Thymus (tissue), 11 donors: ENCODE measurements at regions not wholly inside any gene's neighbourhood (a gene's known extent, or its start where the extent isn't known, plus 50 kb on each side); places are given as distances from the start of the nearest gene placed in this dataset.

ENCODE experiments used
- DNase-seq, 9 donors: peaks; one replicate each; pipeline ENCODE4 v3.0.0-alpha.2; 2013; ENCODE audit warnings: low spot score in 9 of 9, low read depth in 6 of 9, missing footprints in 1 of 9
- H3K27ac ChIP-seq, 2 donors: one replicate each; pipeline ENCODE4 v1.5.1; 2013; ENCODE audit warnings: control low read depth in 1 of 2, low read depth in 1 of 2, low read length in 1 of 2, mild to moderate bottlenecking in 1 of 2, moderate library complexity in 1 of 2
- H3K27me3 ChIP-seq, 2 donors: one replicate each; pipeline ENCODE4 v1.5.1; 2013; ENCODE audit warnings: low read length in 1 of 2; ENCODE audit not compliant: control insufficient read depth in 2 of 2, insufficient read depth in 1 of 2
- H3K36me3 ChIP-seq, 2 donors: one replicate each; pipeline ENCODE4 v1.5.1; 2013; ENCODE audit warnings: low read length in 1 of 2, mild to moderate bottlenecking in 1 of 2, moderate library complexity in 1 of 2; ENCODE audit not compliant: control insufficient read depth in 2 of 2, insufficient read depth in 2 of 2
- H3K4me1 ChIP-seq, 2 donors: one replicate each; pipeline ENCODE4 v1.5.1; 2013; ENCODE audit warnings: low read length in 2 of 2; ENCODE audit not compliant: control insufficient read depth in 2 of 2, insufficient read depth in 2 of 2
- H3K4me3 ChIP-seq, 2 donors: one replicate each; pipeline ENCODE4 v1.5.1; 2013; ENCODE audit warnings: low read length in 2 of 2, control low read depth in 1 of 2, mild to moderate bottlenecking in 1 of 2
- H3K9me3 ChIP-seq, 2 donors: one replicate each; pipeline ENCODE4 v1.5.1; 2013; ENCODE audit warnings: low read length in 1 of 2, mild to moderate bottlenecking in 1 of 2; ENCODE audit not compliant: control insufficient read depth in 2 of 2, insufficient read depth in 1 of 2
- WGBS: extraction: QIAGEN DNeasy Blood & Tissue Kit; methylation state at CpG from one replicate; pipeline ENCODE4 v1.1.7; 2013; 5-methylcytosine and 5-hydroxymethylcytosine counted together
- donor health status: healthy.

DNA sequence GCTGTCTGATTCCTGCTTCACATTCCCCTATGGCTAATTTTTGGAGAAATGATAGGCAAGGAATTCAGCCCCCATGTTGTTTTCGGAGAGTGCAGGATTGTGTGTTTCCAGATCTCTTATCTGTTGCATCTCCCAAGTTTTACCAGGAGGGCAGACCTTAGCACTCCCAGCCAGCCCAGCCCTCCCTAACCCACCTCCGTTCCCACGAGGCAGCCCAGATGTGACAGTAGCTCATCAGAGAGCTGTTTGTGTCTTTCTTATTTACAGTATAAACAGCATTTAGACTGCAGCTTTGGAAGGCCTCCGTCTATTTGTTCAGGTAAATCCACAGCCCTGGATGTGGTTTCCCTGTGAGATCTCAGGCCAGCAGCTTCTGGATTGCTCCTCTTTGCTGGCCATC is 91.6 kb downstream of the THNSL2 start:
- H3K4me3 ChIP-seq: no peak overlapping the region
- no peak overlapping the region for H3K27ac ChIP-seq
- peaks cover 0 to 7% of the 10 kb centered on the region in 2 donors for H3K4me1 ChIP-seq
- H3K36me3 ChIP-seq: no peaks in the 10 kb centered on the region
- 85% methylated on average over 4 of the region's 4 CpGs for WGBS
- H3K9me3 ChIP-seq: no peaks in the 10 kb centered on the region
- no peaks in the 10 kb centered on the region for H3K27me3 ChIP-seq
- no peak for DNase-seq

DNA sequence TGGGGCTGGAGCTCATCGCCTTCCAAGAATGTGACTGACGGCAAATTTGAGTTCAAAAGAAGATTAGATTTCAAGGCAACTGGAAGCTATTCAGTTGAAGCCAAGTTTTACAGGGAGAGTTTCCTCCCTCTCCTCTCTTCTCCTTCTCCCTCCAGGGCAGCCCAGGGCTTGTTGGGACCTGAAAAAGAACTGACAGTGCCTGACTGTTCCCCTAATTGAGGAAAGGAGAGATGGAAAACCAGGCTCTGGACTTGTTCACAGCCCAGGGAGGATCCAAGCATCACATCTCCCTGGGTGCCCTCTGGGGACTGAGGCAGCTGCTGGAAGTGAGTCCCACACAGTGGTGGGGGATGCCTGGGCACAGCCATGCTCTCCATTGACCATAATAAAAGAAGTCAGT is 88.1 kb downstream of the THNSL2 start:
- WGBS: 96% methylated on average over 2 of the region's 2 CpGs
- peak in 3 of 9 donors; percentile 7 to 31 (median 8) for DNase-seq
- no peaks in the 10 kb centered on the region for H3K27me3 ChIP-seq
- H3K4me3 ChIP-seq: no peak overlapping the region
- H3K27ac ChIP-seq: no peak overlapping the region
- no peaks in the 10 kb centered on the region for H3K9me3 ChIP-seq
- peaks cover 0 to 7% of the 10 kb centered on the region in 2 donors for H3K4me1 ChIP-seq
- no peaks in the 10 kb centered on the region for H3K36me3 ChIP-seq

- Histone ChIP-seq H3K27ac (no peak overlapping the region), H3K36me3 (no peaks in the 10 kb centered on the region), H3K4me3 (no peak overlapping the region), H3K9me3 (no peaks in the 10 kb centered on the region), H3K4me1 (peaks cover 0 to 7% of the 10 kb centered on the region in 2 donors), H3K27me3 (no peaks in the 10 kb centered on the region)
- no peak for DNase-seq
- WGBS: 82% methylated on average over 3 of the region's 3 CpGs
These were observed 84.4 kb downstream of the THNSL2 start for GRCh38 chr2:88254437-88255091.

GRCh38 chr2:88253997-88254396 is 83.9 kb downstream of the THNSL2 start:
- peaks cover 0 to 5% of the 10 kb centered on the region in 2 donors for H3K4me1 ChIP-seq
- no peak overlapping the region for H3K27ac ChIP-seq
- DNase-seq: no peak
- no peaks in the 10 kb centered on the region for H3K36me3 ChIP-seq
- H3K4me3 ChIP-seq: no peak overlapping the region
- no peaks in the 10 kb centered on the region for H3K27me3 ChIP-seq
- H3K9me3 ChIP-seq: no peaks in the 10 kb centered on the region
- 84% methylated on average over 1 of the region's 1 CpG for WGBS

- Histone ChIP-seq H3K36me3 (no peaks in the 10 kb centered on the region), H3K27ac (no peak overlapping the region), H3K27me3 (no peaks in the 10 kb centered on the region), H3K4me1 (peaks cover 0 to under 1% of the 10 kb centered on the region in 2 donors), H3K9me3 (no peaks in the 10 kb centered on the region), H3K4me3 (no peak overlapping the region)
- WGBS: 97% methylated on average over 7 of the region's 7 CpGs
- no peak for DNase-seq
These were observed 83.2 kb downstream of the THNSL2 start for GRCh38 chr2:88253375-88253774.

DNA sequence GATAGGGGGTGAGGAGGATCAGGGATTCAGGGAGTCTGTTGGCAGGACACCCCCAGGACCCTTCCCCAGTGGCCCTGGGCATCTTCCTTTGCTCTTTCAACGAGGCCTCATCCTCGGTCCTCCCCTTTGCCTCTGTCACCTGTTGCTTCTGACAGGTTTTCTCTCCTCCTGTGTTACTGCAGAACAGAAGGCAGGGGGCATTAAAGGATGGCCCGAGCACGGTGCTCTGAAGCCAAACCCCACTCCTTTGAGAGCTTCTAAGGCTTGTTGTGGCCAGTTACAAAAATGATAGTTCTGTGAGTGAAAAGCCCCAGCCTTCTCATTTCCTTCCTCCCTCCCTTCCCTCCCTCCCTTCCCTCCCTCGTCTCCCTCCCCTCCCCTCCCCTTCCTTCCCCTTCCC is 82.5 kb downstream of the THNSL2 start:
- H3K9me3 ChIP-seq: no peaks in the 10 kb centered on the region
- no peak overlapping the region for H3K4me3 ChIP-seq
- 53% methylated on average over 5 of the region's 5 CpGs for WGBS
- no peak for DNase-seq
- no peak overlapping the region for H3K27ac ChIP-seq
- no peaks in the 10 kb centered on the region for H3K36me3 ChIP-seq
- H3K4me1 ChIP-seq: no peaks in the 10 kb centered on the region
- no peaks in the 10 kb centered on the region for H3K27me3 ChIP-seq

- Histone ChIP-seq H3K9me3 (no peaks in the 10 kb centered on the region), H3K36me3 (no peaks in the 10 kb centered on the region), H3K4me3 (no peak overlapping the region), H3K4me1 (no peaks in the 10 kb centered on the region), H3K27me3 (no peaks in the 10 kb centered on the region), H3K27ac (no peak overlapping the region)
- no peak for DNase-seq
- 96% methylated on average over 3 of the region's 3 CpGs for WGBS
These were observed 82.0 kb downstream of the THNSL2 start for GRCh38 chr2:88252111-88252510.

DNA sequence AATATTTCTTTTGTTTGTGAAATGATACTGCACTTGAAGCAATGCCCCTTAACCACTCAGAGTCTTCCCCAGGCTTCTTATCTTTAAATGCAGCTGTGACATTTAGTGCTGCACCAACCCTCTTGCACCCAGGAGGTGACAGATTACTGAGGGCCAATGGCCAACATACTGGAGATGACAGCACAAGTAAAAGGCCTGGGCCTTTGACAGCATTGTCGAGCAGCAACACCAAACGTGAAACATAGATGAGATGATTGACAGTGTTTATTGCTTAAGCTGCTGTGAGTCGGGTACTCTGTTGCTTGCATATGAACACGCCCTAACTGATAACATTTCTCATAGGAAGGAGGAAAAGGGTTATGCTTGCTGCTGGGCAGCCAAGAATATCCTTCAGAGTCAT is 80.3 kb downstream of the THNSL2 start:
- H3K4me1 ChIP-seq: no peaks in the 10 kb centered on the region
- H3K9me3 ChIP-seq: no peaks in the 10 kb centered on the region
- no peak for DNase-seq
- 94% methylated on average over 4 of the region's 4 CpGs for WGBS
- no peaks in the 10 kb centered on the region for H3K36me3 ChIP-seq
- no peaks in the 10 kb centered on the region for H3K27me3 ChIP-seq
- no peak overlapping the region for H3K4me3 ChIP-seq
- no peak overlapping the region for H3K27ac ChIP-seq

- Histone ChIP-seq H3K27me3 (no peaks in the 10 kb centered on the region), H3K4me3 (no peak overlapping the region), H3K4me1 (no peaks in the 10 kb centered on the region), H3K9me3 (no peaks in the 10 kb centered on the region), H3K27ac (no peak overlapping the region), H3K36me3 (no peaks in the 10 kb centered on the region)
- DNase-seq: no peak
- WGBS: 91% methylated on average over 5 of the region's 5 CpGs
These were observed 78.2 kb downstream of the THNSL2 start for GRCh38 chr2:88248280-88248828.
